IMR-90 (cell line): ENCODE measurements at regions not wholly inside any gene's neighbourhood (a gene's known extent, or its start where the extent isn't known, plus 50 kb on each side); places are given as distances from the start of the nearest gene placed in this dataset.

ENCODE experiments used
- ATAC-seq: fragments of 200-7000 bp; cut with Tn5 transposase; 2 replicates; pipeline ENCODE4 v1.9.1; 2020; ENCODE audit warnings: low read depth, mild to moderate bottlenecking, moderate library complexity
- BruUV-seq: library from RNA; stranded (reverse); fragments of 400-500 nt; replicated peaks from 2 replicates; lab custom pipeline; 2021; lab: Mats Ljungman, UMichigan
- CTCF ChIA-PET: fragments of 300-600 bp; formaldehyde crosslinking; extraction: SDS; loops from one replicate; lab custom pipeline; 2021; ENCODE audit warnings: antibody characterized with exemption; lab: Yijun Ruan, JAX
- POLR2A ChIA-PET: fragments of 300-600 bp; sonication (Branson Sonifier 250); formaldehyde crosslinking; loops from one replicate; lab custom pipeline; 2022; ENCODE audit warnings: antibody characterized with exemption; ENCODE audit not compliant: unreplicated experiment; lab: Charles Lee
- DNase-seq: peaks from one replicate; pipeline ENCODE4 v3.0.0; 2013
- H2AFZ ChIP-seq: replicated peaks from 2 replicates; pipeline ENCODE3; 2013; ENCODE audit warnings: low read length, mild to moderate bottlenecking; ENCODE audit not compliant: poor library complexity
- H2AK5ac ChIP-seq: 2 replicates; pipeline ENCODE4 v1.6.1; 2013; ENCODE audit warnings: low read depth, low read length, inconsistent platforms
- H2AK9ac ChIP-seq: replicated peaks from 2 replicates; pipeline ENCODE3; 2013; ENCODE audit warnings: mild to moderate bottlenecking, low read depth, low read length, moderate library complexity; ENCODE audit not compliant: poor library complexity
- H2BK120ac ChIP-seq: 2 replicates; pipeline ENCODE4 v1.6.1; 2013; ENCODE audit warnings: low read depth, low read length, inconsistent platforms
- H2BK15ac ChIP-seq: 3 replicates; pipeline ENCODE4 v1.6.1; 2013; ENCODE audit warnings: low read depth, low read length, inconsistent platforms
- H2BK20ac ChIP-seq: 2 replicates; pipeline ENCODE4 v1.6.1; 2013; ENCODE audit warnings: low read depth, mild to moderate bottlenecking, inconsistent platforms, low read length, moderate library complexity
- H2BK5ac ChIP-seq: 2 replicates; pipeline ENCODE4 v1.6.1; 2013; ENCODE audit warnings: mild to moderate bottlenecking, low read depth, low read length, inconsistent platforms; ENCODE audit not compliant: poor library complexity, severe bottlenecking
- H3K14ac ChIP-seq: replicated peaks from 2 replicates; pipeline ENCODE4 v1.6.1; 2013; ENCODE audit warnings: low read depth, low read length, inconsistent platforms
- H3K18ac ChIP-seq: 2 replicates; pipeline ENCODE4 v1.6.1; 2013; ENCODE audit warnings: low read depth, low read length, control low read depth
- H3K23ac ChIP-seq: 2 replicates; pipeline ENCODE4 v1.6.1; 2013; ENCODE audit warnings: low read depth, low read length, inconsistent platforms
- H3K27ac ChIP-seq: 2 replicates; pipeline ENCODE4 v1.5.1; 2013; ENCODE audit warnings: mild to moderate bottlenecking, control low read depth, low read length; ENCODE audit not compliant: insufficient read depth
- H3K27me3 ChIP-seq: 2 replicates; pipeline ENCODE4 v1.6.1; 2013; ENCODE audit warnings: low read length; ENCODE audit not compliant: control insufficient read depth, insufficient read depth
- H3K36me3 ChIP-seq: 2 replicates; pipeline ENCODE4 v1.6.1; 2013; ENCODE audit warnings: low read length, mixed read lengths; ENCODE audit not compliant: control insufficient read depth, insufficient read depth
- H3K4ac ChIP-seq: 2 replicates; pipeline ENCODE4 v1.6.1; 2013; ENCODE audit warnings: low read depth, low read length, inconsistent platforms
- H3K4me1 ChIP-seq: 2 replicates; pipeline ENCODE4 v1.6.1; 2013; ENCODE audit warnings: low read length, mixed read lengths; ENCODE audit not compliant: control insufficient read depth, insufficient read depth
- H3K4me2 ChIP-seq: 2 replicates; pipeline ENCODE4 v1.6.1; 2013; ENCODE audit warnings: low read depth, mild to moderate bottlenecking, control low read depth, low read length, moderate library complexity
- H3K4me3 ChIP-seq: 2 replicates; pipeline ENCODE4 v1.5.1; 2013; ENCODE audit warnings: low read depth, mild to moderate bottlenecking, control low read depth, low read length, moderate library complexity; ENCODE audit not compliant: insufficient read depth
- H3K56ac ChIP-seq: 2 replicates; pipeline ENCODE4 v1.6.1; 2013; ENCODE audit warnings: low read length, inconsistent platforms; ENCODE audit not compliant: insufficient read depth; ENCODE audit errors: extremely low read depth
- H3K79me1 ChIP-seq, 2 experiments: 2 replicates each; pipeline ENCODE4 v1.6.1; 2013; ENCODE audit warnings: low read length in 2 of 2, inconsistent platforms in 1 of 2, low read depth in 1 of 2
- H3K9ac ChIP-seq: 2 replicates; pipeline ENCODE4 v1.6.1; 2013; ENCODE audit warnings: low read depth, low read length, control low read depth
- H3K9me1 ChIP-seq: 2 replicates; pipeline ENCODE4 v1.6.1; 2013; ENCODE audit warnings: low read length, inconsistent platforms; ENCODE audit not compliant: insufficient read depth
- H3K9me3 ChIP-seq: 2 replicates; pipeline ENCODE4 v1.6.1; 2013; ENCODE audit warnings: low read length; ENCODE audit not compliant: control insufficient read depth, insufficient read depth
- H4K20me1 ChIP-seq: 2 replicates; pipeline ENCODE4 v1.6.1; 2013; ENCODE audit warnings: low read length, inconsistent platforms; ENCODE audit not compliant: insufficient read depth
- H4K5ac ChIP-seq: 2 replicates; pipeline ENCODE4 v1.6.1; 2013; ENCODE audit warnings: mild to moderate bottlenecking, low read depth, low read length, control low read depth
- H4K8ac ChIP-seq, 2 experiments: 2 replicates each; pipeline ENCODE4 v1.6.1; 2013; ENCODE audit warnings: low read depth in 2 of 2, low read length in 2 of 2, control low read depth in 1 of 2, inconsistent platforms in 1 of 2
- H4K91ac ChIP-seq: 2 replicates; pipeline ENCODE4 v1.6.1; 2013; ENCODE audit warnings: low read depth, low read length, inconsistent platforms; ENCODE audit not compliant: insufficient read depth
- BHLHE40 ChIP-seq: fragments of 150-350 bp; IDR thresholded peaks from 2 replicates; pipeline ENCODE4 v1.6.1; 2016; ENCODE audit warnings: mild to moderate bottlenecking, low read depth, low read length
- CEBPB ChIP-seq: IDR thresholded peaks from 2 replicates; pipeline ENCODE4 v1.6.1; 2012; ENCODE audit warnings: low read depth, low read length, improper control_type of control experiment
- ELK1 ChIP-seq: fragments of 150-350 bp; IDR thresholded peaks from 2 replicates; pipeline ENCODE4 v1.6.1; 2016; ENCODE audit warnings: low read depth, mild to moderate bottlenecking, low read length, moderate library complexity, borderline replicate concordance
- MAFK ChIP-seq: IDR thresholded peaks from 2 replicates; pipeline ENCODE4 v1.6.1; 2012; ENCODE audit warnings: low read depth, low read length, improper control_type of control experiment
- MAZ ChIP-seq: IDR thresholded peaks from 2 replicates; pipeline ENCODE4 v1.6.1; 2012; ENCODE audit warnings: low read depth, mild to moderate bottlenecking, low read length, improper control_type of control experiment, moderate library complexity, borderline replicate concordance
- MXI1 ChIP-seq: IDR thresholded peaks from 2 replicates; pipeline ENCODE4 v1.6.1; 2012; ENCODE audit warnings: low read depth, mild to moderate bottlenecking, low read length, moderate library complexity, borderline replicate concordance
- NFE2L2 ChIP-seq: fragments of 150-350 bp; IDR thresholded peaks from 2 replicates; pipeline ENCODE4 v1.6.1; 2016; ENCODE audit warnings: low read depth, mild to moderate bottlenecking, low read length
- POLR2A ChIP-seq: IDR thresholded peaks from 2 replicates; pipeline ENCODE4 v1.6.1; 2012; ENCODE audit warnings: mild to moderate bottlenecking, low read depth, low read length
- RCOR1 ChIP-seq: IDR thresholded peaks from 2 replicates; pipeline ENCODE4 v1.6.1; 2012; ENCODE audit warnings: mild to moderate bottlenecking, low read length, improper control_type of control experiment; ENCODE audit not compliant: insufficient replicate concordance
- RFX5 ChIP-seq: IDR thresholded peaks from 2 replicates; pipeline ENCODE4 v1.8.0; 2012; ENCODE audit warnings: low read depth, mild to moderate bottlenecking, low read length, moderate library complexity
- SMC3 ChIP-seq: fragments of 150-350 bp; IDR thresholded peaks from 2 replicates; pipeline ENCODE4 v1.6.1; 2016; ENCODE audit warnings: low read depth, mild to moderate bottlenecking, antibody characterized with exemption, low read length, moderate library complexity
- WGBS, 2 experiments: methylation state at CpG; one replicate each; pipeline versions ENCODE4 v1.1.5 to v1.1.7; 2013; ENCODE audit warnings: missing lambda C conversion rate in 2 of 2; ENCODE audit not compliant: insufficient read length in 1 of 2; ENCODE audit errors: extremely low coverage in 2 of 2; 5-methylcytosine and 5-hydroxymethylcytosine counted together
- dilution Hi-C: fragments of 300-500 bp; cut with HindIII; formaldehyde crosslinking; loops from one replicate; pipeline ENCODE4 v1.14.3; 2018; ENCODE audit warnings: low sequenced_read_pairs; ENCODE audit not compliant: unreplicated experiment
- in situ Hi-C: fragments of 300-500 bp; cut with MboI; formaldehyde crosslinking; loops from 3 replicates; pipeline ENCODE4 v1.14.3; 2019; ENCODE audit warnings: low sequenced_read_pairs, inconsistent platforms, mixed read lengths
- intact Hi-C: fragments of 100-400 bp; cut with micrococcal nuclease; formaldehyde crosslinking; loops from 2 replicates; pipeline ENCODE4 v1.10.0; 2022

GRCh38 chr1:9419369-9420041 lies 119.8 kb upstream of the SLC25A33 start:
- intact Hi-C loops: no loop called here

More at GRCh38 chr1:9419369-9420041, 119.8 kb upstream of the SLC25A33 start:
- no peak overlapping the region for H4K5ac ChIP-seq
- no peak overlapping the region for H3K18ac ChIP-seq
- H3K9ac ChIP-seq: no peak overlapping the region
- no peak overlapping the region for H3K14ac ChIP-seq
- H3K27ac ChIP-seq: no peak overlapping the region
- no peak overlapping the region for H3K4me2 ChIP-seq
- peaks cover 8% of the 10 kb centered on the region for H3K9me1 ChIP-seq
- H3K4me1 ChIP-seq: peaks cover 2% of the 10 kb centered on the region; the same call in 1 of the 2 replicates
- no peak for ATAC-seq
- no peak overlapping the region for H4K8ac ChIP-seq
- H4K20me1 ChIP-seq: no peaks in the 10 kb centered on the region
- H2BK15ac ChIP-seq: no peak overlapping the region
- H2BK120ac ChIP-seq: no peak overlapping the region
- ChIA-PET CTCF (no interaction called here), POLR2A (no interaction called here)
- 100% methylated on average over 1 of the region's 8 CpGs; no CpG with 5 or more reads in 1 of the 2 experiments for WGBS, 2 experiments
- H3K56ac ChIP-seq: no peak overlapping the region
- BruUV-seq: no TSS peak
- no peak overlapping the region for H2BK20ac ChIP-seq
- dilution Hi-C loops (no loop called here), in situ Hi-C loops (no loop called here)
- no peaks in the 10 kb centered on the region for H3K36me3 ChIP-seq
- no peak overlapping the region for H3K4me3 ChIP-seq
- no peak overlapping the region for H3K4ac ChIP-seq
- no peak for DNase-seq
- H2BK5ac ChIP-seq: no peak overlapping the region
- H3K23ac ChIP-seq: no peak overlapping the region
- no peak overlapping the region for H4K91ac ChIP-seq
- TF ChIP-seq ELK1: no peak
- TF ChIP-seq NFE2L2: no peak
- no peak for TF ChIP-seq RFX5
- TF ChIP-seq MAFK: no peak
- no peak for TF ChIP-seq MAZ
- no peak for TF ChIP-seq BHLHE40
- no peak for TF ChIP-seq POLR2A
- no peak for TF ChIP-seq MXI1
- no peak for TF ChIP-seq RCOR1
- TF ChIP-seq CEBPB: no peak
- no peak for TF ChIP-seq SMC3
- no peak overlapping the region for H2AFZ ChIP-seq
- H2AK9ac ChIP-seq: no peak overlapping the region
- no peak overlapping the region; the same call in 1 of the 2 replicates for H2AK5ac ChIP-seq
- peaks cover 8% of the 10 kb centered on the region for H3K27me3 ChIP-seq
- H3K79me1 ChIP-seq: no peaks in the 10 kb centered on the region
- H3K9me3 ChIP-seq: peaks cover 3% of the 10 kb centered on the region; the same call in 1 of the 2 replicates
